Medulla oblongata (tissue), 1 donor: ENCODE measurements at regions not wholly inside any gene's neighbourhood (a gene's known extent, or its start where the extent isn't known, plus 50 kb on each side); places are given as distances from the start of the nearest gene placed in this dataset.
"Not testable (repeated sequence)": the region's sequence is repeated elsewhere in the genome, so short reads cannot be mapped to it uniquely, and the experiment has no call there.

Experiments used
- DNase-seq: peaks from one replicate; pipeline ENCODE4 v3.0.0-alpha.2; 2015; ENCODE audit errors: extremely low spot score

DNA sequence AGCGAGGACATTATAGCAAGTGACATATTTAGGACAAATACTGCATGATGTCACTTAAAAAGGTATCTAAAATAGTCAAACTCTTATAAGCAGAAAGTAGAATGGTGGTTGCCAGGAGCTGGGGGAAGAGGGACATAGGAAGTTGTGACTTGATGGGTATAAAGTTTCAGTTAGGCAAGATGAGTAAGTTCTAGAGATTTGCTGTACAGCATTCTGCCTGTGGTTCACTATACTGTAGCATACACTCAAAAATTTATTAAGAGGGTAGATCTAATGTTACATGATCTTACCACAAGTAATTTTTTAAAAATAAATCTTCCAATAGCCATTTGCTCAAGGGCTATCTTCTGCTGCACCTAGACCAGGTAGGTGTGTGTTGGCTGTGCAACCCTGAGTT lies 78.1 kb upstream of the NPAS2 start:
- DNase-seq: no peak

DNA sequence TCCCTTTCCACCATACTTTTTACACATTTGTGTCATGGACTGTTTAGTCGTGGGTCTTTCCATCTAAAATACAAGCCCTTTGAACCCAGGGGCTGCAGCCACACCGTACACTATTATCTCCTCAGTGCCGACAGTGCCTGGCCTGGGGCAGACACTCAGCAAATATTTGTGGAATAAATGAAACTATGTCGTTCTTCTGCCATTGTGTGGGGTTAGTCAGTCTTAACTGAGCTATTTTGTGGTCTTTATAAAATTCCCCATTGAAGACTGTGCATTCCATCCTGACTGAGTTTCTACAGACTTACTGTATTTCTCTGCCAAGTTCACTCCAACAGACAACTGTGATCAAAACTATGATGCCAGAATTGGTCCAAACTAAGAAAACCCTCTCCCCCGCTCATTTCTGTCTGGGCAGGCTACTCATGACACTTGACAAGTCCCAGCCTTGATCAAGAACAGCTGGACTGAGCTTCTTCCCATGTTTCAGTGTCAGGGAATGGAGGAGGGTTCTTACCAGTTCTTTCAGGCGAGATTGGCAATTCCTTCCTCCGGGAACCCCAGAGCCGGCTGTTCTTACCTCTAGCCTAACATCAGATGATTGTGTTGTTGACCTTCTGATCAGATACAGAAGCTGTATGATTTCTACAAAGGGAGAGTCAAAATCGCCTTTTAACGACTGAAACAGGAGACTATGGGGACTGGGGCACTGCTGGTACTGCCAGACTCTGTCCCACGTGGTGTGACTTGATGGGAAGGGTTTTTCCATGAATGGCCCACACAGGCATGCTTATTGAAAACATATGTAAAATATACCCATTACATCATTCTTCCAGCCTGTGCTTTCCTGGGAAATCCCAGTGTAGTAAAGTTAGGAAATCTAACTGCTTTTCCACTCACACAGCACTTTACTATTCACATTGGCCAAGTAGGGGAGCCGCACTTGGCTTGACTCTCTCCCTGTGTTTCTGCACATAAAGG lies 77.4 kb upstream of the NPAS2 start:
- no peak for DNase-seq

DNA sequence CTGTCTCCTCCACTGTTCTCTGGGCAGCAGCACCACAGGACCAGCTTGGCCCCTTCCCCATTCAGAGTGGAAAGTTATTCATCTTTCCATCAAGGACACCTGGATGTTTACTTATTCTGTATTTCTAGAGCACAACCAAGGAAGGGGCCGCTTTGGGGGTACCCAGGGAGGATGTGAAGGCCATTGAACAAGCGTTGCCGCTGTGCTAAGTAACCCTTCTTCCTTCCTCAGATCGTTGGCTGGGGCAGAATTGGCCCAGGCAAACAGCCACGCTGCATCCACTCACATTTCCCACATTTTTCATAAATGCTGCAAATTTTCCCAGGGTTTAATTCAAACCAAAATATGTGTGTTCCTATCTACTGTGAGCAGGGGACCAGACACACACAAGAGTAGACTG lies 76.2 kb upstream of the NPAS2 start:
- no peak for DNase-seq

DNA sequence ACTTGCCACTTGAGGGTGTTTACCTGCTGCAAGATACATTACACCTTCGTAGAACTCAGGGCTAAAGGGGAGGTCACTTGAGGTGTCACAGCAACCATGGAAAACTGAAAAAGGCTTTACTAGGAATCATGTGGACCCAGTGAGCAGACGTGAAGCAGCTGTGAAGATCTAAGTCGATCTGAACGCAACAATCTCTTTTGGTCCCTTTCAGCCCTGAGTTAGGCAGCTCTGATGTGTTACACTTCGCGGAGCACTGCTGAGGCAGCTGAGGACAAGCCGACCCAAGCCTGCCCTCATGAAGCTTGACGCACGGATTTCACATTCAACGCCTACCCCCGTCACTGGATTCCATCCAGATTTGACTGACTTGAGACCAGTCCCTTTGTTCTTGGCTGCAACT lies 75.8 kb upstream of the NPAS2 start:
- no peak for DNase-seq

DNA sequence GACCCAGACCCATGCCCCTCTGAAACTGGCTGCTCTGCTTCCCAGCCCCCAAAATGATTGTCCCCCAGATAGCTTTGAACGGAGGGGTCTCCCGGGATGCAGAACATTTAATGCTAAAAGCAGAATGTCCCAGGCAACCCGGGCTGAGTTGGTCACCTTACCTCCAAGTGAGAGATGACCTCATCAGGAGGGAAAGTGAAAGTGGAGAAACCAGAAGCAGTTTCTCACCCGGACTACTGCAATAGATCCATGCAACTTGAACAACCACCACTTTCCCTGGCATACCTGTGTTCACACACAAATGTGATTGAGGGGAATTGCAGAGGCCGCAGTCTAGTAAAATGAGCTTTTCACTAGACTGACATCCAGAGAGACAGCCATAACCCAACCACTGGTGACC lies 75.3 kb upstream of the NPAS2 start:
- DNase-seq: no peak

DNA sequence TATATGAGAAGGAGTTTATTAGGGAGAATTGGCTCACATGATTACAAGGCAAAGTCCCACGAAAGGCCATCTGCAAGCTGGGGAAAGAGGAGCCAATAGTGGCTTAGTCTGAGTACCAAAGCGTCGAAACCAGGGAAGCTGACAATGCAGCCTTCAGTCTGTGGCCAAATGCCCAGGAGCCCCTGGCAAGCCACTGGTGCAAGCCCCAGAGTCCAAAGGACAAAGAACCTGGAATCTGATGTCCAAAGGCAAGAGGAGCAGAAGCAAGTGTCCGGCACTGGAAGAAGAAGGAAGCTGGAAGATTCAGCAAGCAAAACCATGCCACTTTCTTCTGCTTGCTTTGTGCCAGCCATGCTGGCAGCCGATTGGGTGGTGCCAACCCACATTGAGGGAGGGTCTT lies 74.3 kb upstream of the NPAS2 start:
- peak; percentile 47 for DNase-seq

DNA sequence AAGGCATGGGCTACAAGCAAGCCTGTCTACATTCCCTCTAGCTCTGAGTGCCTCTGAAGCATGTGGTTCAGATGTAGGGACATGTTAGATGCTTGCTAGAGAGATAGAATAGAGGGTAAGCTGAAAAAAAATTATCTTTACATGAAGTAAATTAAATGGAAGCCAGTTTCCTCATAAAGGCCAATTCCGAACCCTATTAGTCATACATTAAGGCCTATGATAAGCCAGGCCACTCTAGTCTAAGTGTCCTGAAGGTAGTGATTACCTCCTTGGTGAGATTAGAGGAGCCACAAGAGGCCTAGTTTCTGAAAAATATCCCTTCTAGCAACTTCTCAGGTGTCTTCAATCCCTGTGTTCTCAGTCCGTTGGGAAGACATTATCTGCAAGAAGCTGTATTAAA lies 72.4 kb upstream of the NPAS2 start:
- no peak for DNase-seq

DNA sequence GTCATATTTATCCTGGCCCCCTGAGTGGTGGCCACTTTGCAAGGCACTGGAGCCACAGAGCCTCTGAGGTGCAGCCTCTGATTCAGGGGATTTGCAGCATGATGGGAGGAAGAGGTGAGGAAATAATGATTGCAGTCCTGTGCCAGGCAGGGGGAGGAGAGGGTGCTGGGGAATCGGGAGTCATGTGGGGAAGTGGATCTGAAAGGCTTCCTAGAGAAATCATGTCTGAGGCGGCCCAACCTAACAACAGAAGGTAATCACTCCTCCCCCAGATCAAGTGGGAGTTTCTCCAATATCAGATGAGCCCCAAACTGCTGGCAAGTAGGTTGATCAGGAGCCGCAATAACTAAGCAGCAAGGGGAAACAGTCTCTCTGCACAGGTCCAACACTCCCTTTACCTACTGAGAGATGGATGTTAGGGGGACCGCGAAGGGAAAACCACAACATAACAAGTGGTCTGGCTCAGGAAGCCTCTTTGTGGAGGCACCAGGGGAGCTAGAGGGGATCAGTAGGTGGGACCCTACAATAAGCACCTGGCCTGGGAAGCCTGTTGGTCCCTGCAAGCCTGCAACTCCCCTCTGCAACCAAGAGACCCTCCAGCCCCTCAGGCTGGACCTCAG lies 71.8 kb upstream of the NPAS2 start:
- no peak for DNase-seq

DNA sequence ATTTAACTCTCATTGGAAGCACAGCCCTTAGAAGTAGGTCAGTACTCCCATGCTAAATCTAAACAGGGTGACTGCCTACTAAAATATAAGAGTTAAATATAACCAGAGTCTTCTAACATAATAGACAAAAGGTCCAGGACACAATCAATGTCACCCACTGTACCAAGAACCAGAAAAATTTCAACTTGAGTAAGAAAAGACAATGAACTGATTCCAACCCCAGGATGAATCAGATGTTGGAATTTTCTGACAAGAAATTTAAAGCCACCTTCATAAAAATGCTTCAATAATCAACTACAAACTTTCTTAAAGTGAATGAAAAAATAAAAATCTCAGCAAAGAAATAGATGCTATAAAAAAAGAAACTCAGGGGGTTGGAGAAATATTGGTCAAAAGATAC lies 71.3 kb upstream of the NPAS2 start:
- no peak for DNase-seq

DNA sequence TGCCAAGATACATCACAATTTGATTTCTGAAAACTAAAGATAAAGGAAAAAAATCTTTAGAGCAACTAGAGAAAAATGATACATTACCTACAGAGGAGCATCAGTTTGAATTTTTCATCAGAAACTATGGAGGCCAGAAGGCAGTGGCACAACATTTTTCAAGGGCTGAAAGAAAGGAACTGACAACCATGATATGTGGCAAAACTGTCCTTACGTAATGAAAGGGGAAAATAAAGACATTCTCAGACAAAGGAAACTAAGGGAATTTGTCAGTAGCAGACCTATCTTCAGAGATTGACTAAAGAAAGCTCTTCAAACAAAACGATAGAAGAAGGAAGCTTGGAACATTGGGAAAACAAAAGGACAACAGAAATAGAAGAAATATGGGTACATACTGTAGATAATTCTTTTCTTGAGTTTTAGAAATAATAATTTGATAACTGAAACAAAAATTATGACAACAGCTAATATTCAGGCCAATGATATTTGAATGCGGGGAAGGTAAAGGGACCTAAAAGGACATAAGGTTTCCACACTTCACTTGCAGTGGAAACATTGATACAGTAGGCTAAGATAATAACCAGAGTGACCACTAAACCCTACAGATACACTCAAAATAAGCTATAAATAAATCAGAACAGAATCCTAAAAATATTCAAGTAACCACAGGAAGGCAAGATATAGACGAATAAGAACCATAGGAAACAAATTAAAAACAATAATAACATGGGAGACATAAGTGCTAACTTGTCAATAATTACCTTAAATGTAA lies 70.0 kb upstream of the NPAS2 start:
- no peak for DNase-seq

DNA sequence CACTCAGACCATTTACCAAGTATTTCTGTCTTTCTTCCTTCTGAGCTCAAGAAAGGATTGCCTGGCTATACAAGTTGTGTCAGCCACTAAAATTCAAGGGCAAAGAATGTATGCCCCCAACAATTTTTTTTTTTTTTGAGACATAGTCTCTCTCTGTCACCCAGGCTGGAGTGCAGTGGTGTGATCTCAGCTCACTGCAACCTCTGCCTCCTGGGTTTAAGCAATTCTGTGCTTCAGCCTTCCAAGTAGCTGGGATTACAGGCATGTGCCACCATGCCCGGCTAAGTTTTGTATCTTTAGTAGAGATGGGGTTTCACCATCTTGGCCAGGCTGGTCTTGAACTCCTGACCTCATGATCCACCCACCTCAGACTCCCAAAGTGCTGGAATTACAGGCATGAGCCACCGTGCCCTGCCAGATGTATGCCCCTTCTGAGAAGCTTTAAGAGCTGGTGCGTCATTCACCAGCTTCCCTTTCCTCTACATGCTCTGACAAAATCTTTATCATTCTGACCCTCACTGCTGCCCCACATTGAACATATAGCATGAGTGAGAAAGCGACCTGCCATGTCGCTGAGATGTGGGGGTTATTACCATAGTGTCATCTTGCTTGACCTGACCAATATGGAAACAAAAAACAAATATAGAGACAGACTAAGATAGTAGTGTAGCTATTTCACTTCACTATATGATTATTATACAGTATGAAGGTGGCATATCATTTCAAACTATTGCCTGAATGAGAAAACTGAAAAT lies 67.9 kb upstream of the NPAS2 start:
- not testable (repeated sequence) for DNase-seq

DNA sequence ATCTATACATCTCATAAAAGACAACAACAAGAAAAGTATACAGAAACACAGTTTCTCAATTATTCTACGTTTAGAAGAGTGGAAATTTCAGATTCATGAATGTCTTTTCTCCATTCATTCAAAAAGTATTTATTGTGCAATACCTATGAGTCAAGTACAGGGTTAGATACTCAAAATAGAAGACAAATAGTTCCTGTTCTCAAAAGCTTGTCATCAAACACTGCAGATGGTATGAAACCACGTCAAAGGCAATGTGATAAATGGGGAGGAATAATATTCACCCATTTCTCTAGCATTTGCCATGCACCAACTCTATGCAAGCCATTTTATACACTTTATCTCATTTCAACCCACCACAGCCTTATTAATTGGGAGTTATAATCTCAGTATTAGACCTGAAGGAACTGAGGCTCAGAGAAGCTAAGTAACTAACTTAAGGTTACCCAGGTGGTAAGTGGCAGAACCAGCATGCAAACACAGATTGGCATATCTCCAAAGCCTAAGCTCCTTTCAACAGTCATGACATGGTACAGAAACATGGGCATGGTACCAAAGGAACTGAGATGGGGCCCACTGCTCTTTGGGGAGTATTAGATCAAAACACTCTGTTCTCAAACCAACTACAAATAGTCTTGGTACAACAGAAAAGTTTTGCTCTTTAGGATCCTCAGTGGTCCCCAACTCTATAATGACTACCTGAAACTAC lies 67.2 kb upstream of the NPAS2 start:
- DNase-seq: no peak

DNA sequence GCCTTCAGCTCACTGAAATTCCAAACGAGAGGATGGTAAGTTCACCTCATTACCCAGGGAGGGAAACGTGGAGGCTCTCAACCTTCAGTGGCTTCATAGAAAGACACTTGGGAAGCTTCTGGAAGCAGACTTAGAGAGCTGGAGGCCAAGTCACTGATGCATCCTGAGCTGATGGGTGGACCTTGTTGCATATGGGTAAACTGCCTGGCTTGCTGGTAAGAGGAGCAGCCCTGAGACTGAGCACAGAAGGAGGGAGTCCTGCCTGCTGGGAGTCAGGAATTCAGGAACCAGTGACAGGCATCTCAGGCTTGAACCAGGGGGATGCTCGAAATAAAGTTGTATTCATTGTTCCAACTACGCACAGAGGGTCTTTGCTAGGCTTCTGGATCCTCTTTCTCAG lies 66.5 kb upstream of the NPAS2 start:
- DNase-seq: no peak

DNA sequence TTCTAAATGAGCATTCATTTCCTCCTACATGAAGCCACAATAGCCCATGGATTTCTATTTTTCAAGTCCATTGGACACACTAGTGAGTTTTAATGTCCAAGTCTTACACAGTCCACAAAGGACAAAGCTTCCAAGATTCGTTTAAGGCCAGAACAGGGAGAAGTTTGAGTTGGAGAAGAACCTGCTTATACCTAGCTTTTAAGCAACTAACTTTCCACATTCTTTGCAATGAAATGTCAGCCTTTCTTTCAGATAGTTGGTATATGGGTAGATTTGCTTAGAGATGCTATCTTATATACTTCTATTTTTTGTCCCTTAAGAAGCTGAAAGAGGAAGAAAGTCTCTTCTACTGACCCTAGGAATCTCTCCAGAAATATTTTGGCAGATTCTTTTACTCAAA lies 66.1 kb upstream of the NPAS2 start:
- no peak for DNase-seq

DNA sequence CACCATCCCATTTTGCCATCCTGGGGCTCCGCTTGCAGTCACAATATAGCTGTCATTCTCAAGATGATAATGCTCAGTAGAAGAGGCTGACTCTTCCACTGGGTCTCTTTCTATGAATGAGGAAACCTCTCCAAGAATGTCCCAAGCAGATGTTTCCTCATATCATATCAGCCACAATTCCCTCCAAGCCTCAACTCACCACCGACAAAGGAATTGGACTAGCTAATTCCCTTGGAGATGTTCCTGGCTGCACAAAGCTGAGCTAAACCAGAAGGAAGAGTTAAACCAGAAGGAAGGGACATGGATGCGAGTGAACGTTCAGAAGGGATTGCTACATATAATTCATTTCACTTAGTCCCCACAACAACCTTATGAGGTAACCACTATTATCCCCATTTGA lies 65.0 kb upstream of the NPAS2 start:
- DNase-seq: no peak

DNA sequence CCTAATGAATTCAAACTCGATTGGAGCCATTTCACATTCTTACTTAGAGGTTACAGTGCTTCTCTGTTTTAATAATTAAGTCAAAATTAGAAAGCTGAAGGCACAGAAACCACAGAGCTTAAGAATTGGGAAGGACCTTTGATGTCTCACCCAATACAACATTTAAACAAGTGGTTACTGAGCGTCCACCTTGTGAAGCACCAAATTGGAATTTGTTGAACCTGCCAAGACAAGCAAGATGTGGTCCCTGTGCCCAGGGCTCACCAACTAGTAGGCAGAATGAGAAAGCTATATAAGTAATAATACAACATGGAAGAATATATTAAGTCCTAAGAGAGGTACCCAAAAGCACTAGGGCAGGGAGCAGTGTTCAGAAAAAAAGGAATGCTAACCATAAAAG lies 64.5 kb upstream of the NPAS2 start:
- no peak for DNase-seq

DNA sequence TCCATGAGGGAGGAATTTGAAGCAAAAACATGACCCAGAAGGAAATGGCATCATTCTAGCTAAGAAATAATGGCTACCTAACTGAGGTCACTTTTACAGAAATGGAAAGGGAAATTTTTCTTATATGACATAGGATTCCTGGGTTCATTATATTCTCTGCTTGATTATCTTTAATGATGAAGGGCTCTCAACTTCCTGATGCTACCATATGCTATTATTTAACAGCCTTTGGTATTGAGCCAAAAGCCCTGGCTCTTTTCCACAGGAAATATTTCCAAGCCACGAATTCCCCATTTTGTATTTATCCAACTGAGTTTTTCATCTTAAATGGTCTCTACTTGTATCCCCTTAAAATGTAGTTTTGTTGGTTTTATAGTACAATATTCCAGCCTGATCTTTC lies 63.2 kb upstream of the NPAS2 start:
- DNase-seq: no peak

DNA sequence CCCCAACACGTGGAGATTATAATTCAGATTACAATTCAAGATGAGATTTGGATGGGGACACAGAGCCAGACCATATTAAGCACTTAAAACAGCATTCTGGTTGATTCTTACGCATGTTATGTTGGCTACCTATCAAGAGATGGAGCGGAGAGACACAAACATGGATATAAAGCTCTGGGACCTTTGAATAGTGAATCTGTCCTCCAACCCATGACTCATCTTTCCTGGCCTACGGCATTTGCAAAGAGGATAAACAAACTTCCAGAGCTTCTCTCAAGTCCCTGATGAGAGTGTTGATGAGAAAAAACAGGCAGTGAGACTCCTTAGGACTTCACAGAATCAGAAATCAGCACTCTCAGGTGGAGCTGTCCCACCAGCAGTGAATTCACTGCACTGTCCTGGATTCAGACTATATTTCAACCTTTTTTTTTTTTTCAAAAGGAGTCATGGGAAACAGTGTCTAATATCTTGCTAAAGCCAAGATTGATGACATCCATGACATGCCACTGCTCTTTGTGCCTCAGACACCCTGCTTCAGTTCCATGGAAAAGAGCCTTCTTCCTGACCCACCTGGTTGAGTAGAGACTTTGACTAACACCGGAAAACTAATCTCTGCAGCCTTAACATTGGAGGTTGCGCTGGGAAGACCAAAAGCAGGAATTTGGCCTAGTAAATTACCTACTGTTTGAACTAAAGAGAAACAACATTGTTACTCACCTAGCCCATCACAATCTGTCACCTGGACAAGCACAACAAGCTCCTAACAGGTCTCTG lies 62.1 kb upstream of the NPAS2 start:
- no peak for DNase-seq

DNA sequence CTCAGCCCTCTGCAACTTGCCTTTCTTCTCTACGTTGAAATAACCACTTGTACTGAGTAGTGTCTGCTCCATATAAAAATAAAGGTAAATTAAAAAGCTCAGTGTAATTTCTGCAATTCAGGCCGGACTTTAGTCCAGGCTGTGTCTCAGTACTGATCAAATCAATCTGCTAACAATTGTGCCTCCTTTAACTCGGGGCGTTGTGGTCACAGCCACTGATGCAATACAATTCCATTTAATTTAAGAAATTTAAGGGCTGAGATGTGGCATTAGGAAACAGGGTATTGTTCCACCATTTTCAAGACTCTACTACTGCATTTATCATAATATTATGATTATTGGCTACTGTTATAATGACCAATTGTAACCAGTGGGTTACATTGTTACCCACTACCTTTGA lies 60.0 kb upstream of the NPAS2 start:
- no peak for DNase-seq

DNA sequence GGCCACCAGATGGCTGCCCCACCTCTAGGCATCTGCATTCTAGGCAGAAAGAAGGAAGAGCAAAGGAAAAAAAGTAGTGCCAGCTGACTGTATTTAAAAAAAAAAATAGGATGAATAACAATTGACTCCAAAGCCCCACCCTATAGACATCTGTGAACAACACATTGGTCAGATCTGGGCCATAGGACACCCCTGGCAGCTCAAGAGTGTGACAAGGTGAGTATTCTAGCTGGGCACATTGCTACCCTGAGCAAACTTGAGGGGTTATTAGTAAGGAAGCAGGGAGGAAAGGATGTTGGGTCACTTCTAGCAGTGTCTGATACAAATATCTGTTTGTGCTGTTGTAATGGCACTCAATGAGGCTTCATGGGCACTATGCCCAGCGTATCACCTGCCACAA lies 58.6 kb upstream of the NPAS2 start:
- no peak for DNase-seq

DNA sequence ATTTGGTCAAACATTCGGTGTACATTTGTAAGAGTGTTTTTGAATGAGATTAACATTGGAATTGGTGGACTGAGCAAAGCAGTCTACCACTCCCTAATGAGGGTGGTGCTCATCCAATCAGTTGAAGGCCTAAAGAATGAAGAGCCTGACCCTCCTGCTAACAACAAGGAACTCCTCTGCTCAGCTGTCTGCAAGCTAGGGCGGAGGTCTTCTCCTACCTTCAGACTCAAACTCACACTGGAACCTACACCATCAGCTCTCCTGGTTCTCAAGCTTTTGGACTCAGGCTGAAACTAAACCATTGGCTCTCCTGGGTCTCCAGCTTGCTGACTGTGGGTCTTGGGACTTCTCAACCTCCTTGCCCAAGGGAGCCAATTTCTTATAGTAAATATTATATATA lies 55.5 kb upstream of the NPAS2 start:
- DNase-seq: no peak
